Thyroid gland (tissue), 4 donors: ENCODE measurements at regions not wholly inside any gene's neighbourhood (a gene's known extent, or its start where the extent isn't known, plus 50 kb on each side); places are given as distances from the start of the nearest gene placed in this dataset.

Experiments
- CTCF ChIP-seq, 6 experiments: fragments of 200-600 bp in 3 of 6; fragments of 450-650 bp in 3 of 6; sonication (generic) in 3 of 6; IDR thresholded peaks; one replicate each; pipeline ENCODE4 v1.5.1; 2016 to 2019; ENCODE audit warnings: antibody characterized with exemption in 6 of 6, mild to moderate bottlenecking in 2 of 6, inconsistent platforms in 1 of 6, moderate library complexity in 1 of 6
- POLR2A ChIP-seq, 2 donors: fragments of 450-650 bp; IDR thresholded peaks; one replicate each; pipeline ENCODE4 v1.6.1; 2017; ENCODE audit warnings: antibody characterized with exemption in 2 of 2, mild to moderate bottlenecking in 2 of 2, moderate library complexity in 1 of 2

GRCh38 chr13:36519432-36519831 lies 87.1 kb downstream of the CCNA1 start:
- TF ChIP-seq CTCF (IDR thresholded peaks at IDR 0.05) (no peak), POLR2A (IDR thresholded peaks at IDR 0.05) (no peak)
